Astrocyte (in vitro differentiated cells and primary cell): ENCODE measurements at regions not wholly inside any gene's neighbourhood (a gene's known extent, or its start where the extent isn't known, plus 50 kb on each side); places are given as distances from the start of the nearest gene placed in this dataset.

Source experiments
- DNase-seq: peaks from one replicate; pipeline ENCODE4 v3.0.0-alpha.2; 2010; ENCODE audit warnings: low read depth
- FAIRE-seq: peaks from 2 replicates; lab custom pipeline; 2011; peaks lifted over from hg19 to GRCh38; lab: Jason Lieb, UNC
- H2AFZ ChIP-seq: 2 replicates; pipeline ENCODE4 v1.6.0; 2012; ENCODE audit warnings: low read depth, low read length, inconsistent platforms
- H3K27ac ChIP-seq: 2 replicates; pipeline ENCODE4 v1.5.1; 2011; ENCODE audit warnings: low read depth, low read length, inconsistent platforms
- H3K27me3 ChIP-seq: 2 replicates; pipeline ENCODE4 v1.6.0; 2011; ENCODE audit warnings: low read length, inconsistent platforms; ENCODE audit not compliant: insufficient read depth
- H3K36me3 ChIP-seq: 2 replicates; pipeline ENCODE4 v1.5.1; 2011; ENCODE audit warnings: low read length, inconsistent platforms; ENCODE audit not compliant: insufficient read depth
- H3K4me1 ChIP-seq: 2 replicates; pipeline ENCODE4 v1.5.1; 2011; ENCODE audit warnings: low read length, inconsistent platforms; ENCODE audit not compliant: insufficient read depth
- H3K4me2 ChIP-seq: 2 replicates; pipeline ENCODE4 v1.6.0; 2012; ENCODE audit warnings: low read length, inconsistent platforms
- H3K4me3 ChIP-seq: 2 replicates; pipeline ENCODE4 v1.5.1; 2011; ENCODE audit warnings: low read depth, mild to moderate bottlenecking, low read length, inconsistent platforms; ENCODE audit not compliant: insufficient read depth
- H3K79me2 ChIP-seq: 2 replicates; pipeline ENCODE4 v1.6.0; 2012; ENCODE audit warnings: mild to moderate bottlenecking, low read length, inconsistent platforms; ENCODE audit not compliant: insufficient read depth
- H3K9ac ChIP-seq: 2 replicates; pipeline ENCODE4 v1.6.0; 2012; ENCODE audit warnings: mild to moderate bottlenecking, low read length, inconsistent platforms
- H3K9me3 ChIP-seq: 2 replicates; pipeline ENCODE4 v1.5.1; 2012; ENCODE audit warnings: low read depth, mild to moderate bottlenecking, low read length, inconsistent platforms; ENCODE audit not compliant: insufficient read depth
- H4K20me1 ChIP-seq: 2 replicates; pipeline ENCODE4 v1.6.0; 2012; ENCODE audit warnings: low read length, inconsistent platforms; ENCODE audit not compliant: insufficient read depth
- H3K27ac Mint-ChIP-seq: one replicate; pipeline ENCODE4 v1.8.0; 2021; ENCODE audit warnings: mild to moderate bottlenecking, mixed read lengths; ENCODE audit not compliant: unreplicated experiment
- H3K27me3 Mint-ChIP-seq: one replicate; pipeline ENCODE4 v1.8.0; 2021; ENCODE audit warnings: low read depth, mixed read lengths; ENCODE audit not compliant: unreplicated experiment
- H3K36me3 Mint-ChIP-seq: one replicate; pipeline ENCODE4 v1.8.0; 2021; ENCODE audit warnings: low read depth, mixed read lengths; ENCODE audit not compliant: unreplicated experiment
- H3K4me1 Mint-ChIP-seq: one replicate; pipeline ENCODE4 v1.8.0; 2021; ENCODE audit warnings: low read depth, mixed read lengths; ENCODE audit not compliant: unreplicated experiment
- H3K4me3 Mint-ChIP-seq: one replicate; pipeline ENCODE4 v1.8.0; 2021; ENCODE audit warnings: mild to moderate bottlenecking, moderate library complexity, mixed read lengths; ENCODE audit not compliant: unreplicated experiment
- H3K9me3 Mint-ChIP-seq: one replicate; pipeline ENCODE4 v1.8.0; 2021; ENCODE audit warnings: mild to moderate bottlenecking, mixed read lengths; ENCODE audit not compliant: unreplicated experiment
- EZH2 ChIP-seq: IDR thresholded peaks from 2 replicates; pipeline ENCODE4 v1.6.1; 2012; ENCODE audit warnings: mild to moderate bottlenecking, low read length, inconsistent platforms; ENCODE audit not compliant: insufficient read depth
- TF ChIP-seq, protein P1 (sequence below): IDR thresholded peaks from 2 replicates; pipeline ENCODE4 v1.5.1; 2011; ENCODE audit warnings: low read depth, mild to moderate bottlenecking, inconsistent platforms, low read length, moderate library complexity; ENCODE audit not compliant: insufficient read depth

- no peaks in the 10 kb centered on the region for H3K36me3 ChIP-seq
- peaks cover 2% of the 10 kb centered on the region for H3K9me3 Mint-ChIP-seq
Measured at GRCh38 chr15:38054488-38054887, 120.0 kb downstream of the TMCO5A start.

DNA sequence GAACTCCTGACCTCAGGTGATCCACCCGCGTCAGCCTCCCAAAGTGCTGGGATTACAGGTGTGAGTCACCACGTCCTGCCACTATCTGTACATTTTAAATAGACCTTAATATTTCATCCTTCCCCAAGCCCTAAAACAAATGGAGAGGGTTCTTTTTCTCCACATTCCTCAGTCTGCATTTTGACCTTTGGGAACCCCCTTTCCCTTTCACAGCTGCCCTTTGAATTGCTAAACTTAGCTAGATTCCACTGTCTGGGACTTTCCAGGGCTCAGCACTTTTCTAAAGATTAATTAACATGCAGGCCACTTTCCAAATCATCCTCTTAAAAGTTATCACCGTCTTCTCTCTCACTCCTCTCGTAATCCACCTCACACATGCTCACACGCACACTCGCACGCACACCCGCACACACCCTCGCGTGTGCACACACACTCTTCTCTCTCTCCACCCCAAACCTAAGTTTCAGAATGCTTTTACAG, 124.2 kb downstream of the TMCO5A start:
- Histone ChIP-seq H3K79me2 (no peaks in the 10 kb centered on the region), H3K27ac (no peak overlapping the region), H4K20me1 (no peaks in the 10 kb centered on the region), H3K36me3 (no peaks in the 10 kb centered on the region), H3K27me3 (no peaks in the 10 kb centered on the region), H3K9me3 (no peaks in the 10 kb centered on the region), H3K9ac (no peak overlapping the region), H3K4me1 (peaks cover 17% of the 10 kb centered on the region), H3K4me2 (no peak overlapping the region), H3K4me3 (no peak overlapping the region), H2AFZ (no peak overlapping the region)
- Mint-ChIP-seq H3K4me3 (no peak overlapping the region), H3K4me1 (peaks cover 25% of the 10 kb centered on the region), H3K27me3 (no peaks in the 10 kb centered on the region), H3K36me3 (no peaks in the 10 kb centered on the region), H3K27ac (peak overlapping the region; percentile 48), H3K9me3 (peaks cover 2% of the 10 kb centered on the region)
- no peak for TF ChIP-seq EZH2
- FAIRE-seq (no peak), DNase-seq (no peak)

More at GRCh38 chr15:38054488-38054887, 120.0 kb downstream of the TMCO5A start:
- Histone ChIP-seq H3K4me1 (peaks cover 14% of the 10 kb centered on the region), H3K27me3 (no peaks in the 10 kb centered on the region), H3K27ac (no peak overlapping the region), H3K4me3 (no peak overlapping the region), H3K79me2 (no peaks in the 10 kb centered on the region), H3K9me3 (no peaks in the 10 kb centered on the region), H3K9ac (no peak overlapping the region), H3K4me2 (no peak overlapping the region), H2AFZ (no peak overlapping the region), H4K20me1 (no peaks in the 10 kb centered on the region)
- H3K27me3 Mint-ChIP-seq: no peaks in the 10 kb centered on the region
- no peaks in the 10 kb centered on the region for H3K36me3 Mint-ChIP-seq
- peak; percentile 29 for FAIRE-seq
- peaks cover 41% of the 10 kb centered on the region for H3K4me1 Mint-ChIP-seq
- H3K27ac Mint-ChIP-seq: peak overlapping the region; percentile 42
- no peak overlapping the region for H3K4me3 Mint-ChIP-seq
- TF ChIP-seq, protein P1, sequence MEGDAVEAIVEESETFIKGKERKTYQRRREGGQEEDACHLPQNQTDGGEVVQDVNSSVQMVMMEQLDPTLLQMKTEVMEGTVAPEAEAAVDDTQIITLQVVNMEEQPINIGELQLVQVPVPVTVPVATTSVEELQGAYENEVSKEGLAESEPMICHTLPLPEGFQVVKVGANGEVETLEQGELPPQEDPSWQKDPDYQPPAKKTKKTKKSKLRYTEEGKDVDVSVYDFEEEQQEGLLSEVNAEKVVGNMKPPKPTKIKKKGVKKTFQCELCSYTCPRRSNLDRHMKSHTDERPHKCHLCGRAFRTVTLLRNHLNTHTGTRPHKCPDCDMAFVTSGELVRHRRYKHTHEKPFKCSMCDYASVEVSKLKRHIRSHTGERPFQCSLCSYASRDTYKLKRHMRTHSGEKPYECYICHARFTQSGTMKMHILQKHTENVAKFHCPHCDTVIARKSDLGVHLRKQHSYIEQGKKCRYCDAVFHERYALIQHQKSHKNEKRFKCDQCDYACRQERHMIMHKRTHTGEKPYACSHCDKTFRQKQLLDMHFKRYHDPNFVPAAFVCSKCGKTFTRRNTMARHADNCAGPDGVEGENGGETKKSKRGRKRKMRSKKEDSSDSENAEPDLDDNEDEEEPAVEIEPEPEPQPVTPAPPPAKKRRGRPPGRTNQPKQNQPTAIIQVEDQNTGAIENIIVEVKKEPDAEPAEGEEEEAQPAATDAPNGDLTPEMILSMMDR: no peak
- no peak for TF ChIP-seq EZH2
- DNase-seq: peak; percentile 82

GRCh38 chr15:38059665-38060064, 125.2 kb downstream of the TMCO5A start:
- Mint-ChIP-seq H3K4me1 (peaks cover 22% of the 10 kb centered on the region), H3K9me3 (peaks cover 2% of the 10 kb centered on the region), H3K27me3 (no peaks in the 10 kb centered on the region), H3K27ac (peak overlapping the region; percentile 5), H3K4me3 (no peak overlapping the region), H3K36me3 (no peaks in the 10 kb centered on the region)
- Histone ChIP-seq H3K4me2 (peak overlapping the region; percentile 13), H3K27ac (no peak overlapping the region), H3K27me3 (no peaks in the 10 kb centered on the region), H3K9me3 (no peaks in the 10 kb centered on the region), H3K36me3 (no peaks in the 10 kb centered on the region), H2AFZ (no peak overlapping the region), H3K4me3 (no peak overlapping the region), H3K79me2 (no peaks in the 10 kb centered on the region), H3K4me1 (peaks cover 17% of the 10 kb centered on the region), H3K9ac (no peak overlapping the region), H4K20me1 (no peaks in the 10 kb centered on the region)
- DNase-seq: peak; percentile 57
- peak; percentile 73 for FAIRE-seq
- no peak for TF ChIP-seq EZH2
- TF ChIP-seq, protein P1: no peak
